ENCODE measurements at regions not wholly inside any gene's neighbourhood (a gene's known extent, or its start where the extent isn't known, plus 50 kb on each side); places are given as distances from the start of the nearest gene placed in this dataset.

DNA sequence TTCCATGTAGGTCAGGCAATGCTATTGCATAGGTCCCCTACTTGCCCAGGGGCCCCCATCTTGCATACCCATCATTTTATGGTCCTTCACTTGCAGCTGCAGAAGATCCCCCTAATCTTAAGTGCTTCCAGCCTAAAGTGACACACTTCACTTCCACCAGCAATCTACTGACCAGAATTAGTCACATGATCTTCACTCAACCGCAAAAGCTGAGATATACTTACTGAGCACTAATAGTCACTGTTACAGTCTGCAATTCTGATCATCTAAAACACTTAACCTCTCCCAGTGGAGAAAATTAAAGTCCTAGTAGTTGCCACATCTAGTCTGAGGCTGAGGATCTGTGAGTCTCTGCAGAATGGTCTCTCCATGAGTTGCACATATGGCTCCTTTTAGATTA is 82.1 kb downstream of the AREG start:
- TF ChIP-seq, protein P1, sequence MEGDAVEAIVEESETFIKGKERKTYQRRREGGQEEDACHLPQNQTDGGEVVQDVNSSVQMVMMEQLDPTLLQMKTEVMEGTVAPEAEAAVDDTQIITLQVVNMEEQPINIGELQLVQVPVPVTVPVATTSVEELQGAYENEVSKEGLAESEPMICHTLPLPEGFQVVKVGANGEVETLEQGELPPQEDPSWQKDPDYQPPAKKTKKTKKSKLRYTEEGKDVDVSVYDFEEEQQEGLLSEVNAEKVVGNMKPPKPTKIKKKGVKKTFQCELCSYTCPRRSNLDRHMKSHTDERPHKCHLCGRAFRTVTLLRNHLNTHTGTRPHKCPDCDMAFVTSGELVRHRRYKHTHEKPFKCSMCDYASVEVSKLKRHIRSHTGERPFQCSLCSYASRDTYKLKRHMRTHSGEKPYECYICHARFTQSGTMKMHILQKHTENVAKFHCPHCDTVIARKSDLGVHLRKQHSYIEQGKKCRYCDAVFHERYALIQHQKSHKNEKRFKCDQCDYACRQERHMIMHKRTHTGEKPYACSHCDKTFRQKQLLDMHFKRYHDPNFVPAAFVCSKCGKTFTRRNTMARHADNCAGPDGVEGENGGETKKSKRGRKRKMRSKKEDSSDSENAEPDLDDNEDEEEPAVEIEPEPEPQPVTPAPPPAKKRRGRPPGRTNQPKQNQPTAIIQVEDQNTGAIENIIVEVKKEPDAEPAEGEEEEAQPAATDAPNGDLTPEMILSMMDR (IDR thresholded peaks at IDR 0.05): no peak
- no peak for TF ChIP-seq POLR2A (IDR thresholded peaks at IDR 0.05)
